OCI-LY1 (cell line): ENCODE measurements at regions not wholly inside any gene's neighbourhood (a gene's known extent, or its start where the extent isn't known, plus 50 kb on each side); places are given as distances from the start of the nearest gene placed in this dataset.
"Not testable (repeated sequence)": the region's sequence is repeated elsewhere in the genome, so short reads cannot be mapped to it uniquely, and the experiment has no call there.

ENCODE experiments used
- CTCF ChIP-seq: fragments of 200-600 bp; sonication (generic), shearing (Covaris generic); IDR thresholded peaks from 2 replicates; pipeline ENCODE4 v1.5.1; 2017; ENCODE audit warnings: mild to moderate bottlenecking, antibody characterized with exemption, low read length, moderate library complexity, mixed read lengths
- EZH2 ChIP-seq: fragments of 200-600 bp; sonication (generic), shearing (Covaris generic); IDR thresholded peaks from 2 replicates; pipeline ENCODE4 v1.8.0; 2017; ENCODE audit warnings: borderline replicate concordance, mixed run types, mild to moderate bottlenecking, antibody characterized with exemption, low read length, moderate library complexity, mixed read lengths

- TF ChIP-seq CTCF, EZH2: not testable (repeated sequence)
These were observed 145.5 kb upstream of the SSTR1 start for GRCh38 chr14:38062223-38062622.
